ENCODE measurements at regions not wholly inside any gene's neighbourhood (a gene's known extent, or its start where the extent isn't known, plus 50 kb on each side); places are given as distances from the start of the nearest gene placed in this dataset.

DNA sequence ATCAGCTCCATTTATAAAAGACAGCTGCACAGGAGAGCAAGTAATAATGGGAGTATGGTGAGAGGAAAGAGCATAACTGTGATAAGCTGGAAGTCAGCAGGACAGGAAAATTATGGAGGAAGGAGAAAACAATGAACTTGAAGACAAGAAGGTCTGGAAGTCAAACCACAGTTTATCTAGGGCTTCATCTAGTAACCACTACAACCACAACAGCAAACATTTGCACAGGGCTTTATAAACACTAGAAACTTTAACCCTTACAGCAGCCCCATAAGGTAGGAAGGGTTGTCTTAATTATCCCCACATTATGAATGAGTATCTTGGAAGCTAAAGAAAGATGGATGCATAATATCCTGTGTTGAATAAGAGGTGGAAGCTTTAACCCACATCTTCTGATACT, 820.8 kb downstream of the IGSF11 start:
- TF ChIP-seq EZH2 (IDR thresholded peaks at IDR 0.05; ENCODE audit: insufficient read depth, poor library complexity, severe bottlenecking) (no peak), EZH2phosphoT487 (IDR thresholded peaks at IDR 0.05; ENCODE audit: insufficient read depth, low read depth) (no peak)

Measured in GM23248 (cell line).